Stomach (tissue), 4 donors: ENCODE measurements at regions not wholly inside any gene's neighbourhood (a gene's known extent, or its start where the extent isn't known, plus 50 kb on each side); places are given as distances from the start of the nearest gene placed in this dataset.

Experiments
- EP300 ChIP-seq: sonication (generic); formaldehyde crosslinking; IDR thresholded peaks from one replicate; pipeline ENCODE4 v1.6.1; 2017; ENCODE audit warnings: antibody characterized with exemption
- POLR2A ChIP-seq, 4 donors: fragments of 450-650 bp; IDR thresholded peaks; one replicate each; pipeline ENCODE4 v1.6.1; 2016; ENCODE audit warnings: antibody characterized with exemption in 4 of 4, control low read depth in 2 of 4, mild to moderate bottlenecking in 1 of 4, moderate library complexity in 1 of 4
- POLR2AphosphoS5 ChIP-seq, 3 donors: sonication (generic); formaldehyde crosslinking; IDR thresholded peaks; one replicate each; pipeline ENCODE4 v1.6.1; 2016; ENCODE audit warnings: antibody characterized with exemption in 3 of 3
- TF ChIP-seq, protein P1 (sequence below), 7 experiments: fragments of 450-650 bp in 4 of 7; fragments of 200-600 bp in 3 of 7; sonication (generic) in 3 of 7; IDR thresholded peaks; one replicate each; pipeline ENCODE4 v1.5.1; 2016 to 2019; ENCODE audit warnings: antibody characterized with exemption in 7 of 7, control low read depth in 2 of 7, mild to moderate bottlenecking in 1 of 7

DNA sequence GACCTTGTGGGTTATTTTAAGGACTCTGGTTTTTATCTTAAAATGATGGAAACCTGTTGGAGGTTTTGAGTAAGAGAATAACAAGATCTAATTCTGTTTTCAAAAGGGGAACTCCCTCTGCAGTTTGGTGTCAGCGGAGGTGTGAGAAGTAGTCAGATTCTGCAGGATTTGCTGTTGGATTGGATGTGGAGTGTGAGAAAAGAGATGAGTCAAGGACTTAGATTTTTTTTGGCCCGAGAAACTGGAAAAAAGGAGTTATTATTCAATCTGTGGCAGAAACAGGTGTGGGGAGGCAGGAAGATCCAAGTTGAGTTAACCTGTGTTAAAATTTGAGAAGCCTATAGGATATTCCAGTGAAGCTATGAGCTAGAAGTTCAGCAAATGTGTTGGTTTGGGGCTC is 337.2 kb upstream of the FANCL start:
- TF ChIP-seq POLR2A (IDR thresholded peaks at IDR 0.05) (no peak), POLR2AphosphoS5 (IDR thresholded peaks at IDR 0.05) (no peak), EP300 (no peak)
- TF ChIP-seq, protein P1, sequence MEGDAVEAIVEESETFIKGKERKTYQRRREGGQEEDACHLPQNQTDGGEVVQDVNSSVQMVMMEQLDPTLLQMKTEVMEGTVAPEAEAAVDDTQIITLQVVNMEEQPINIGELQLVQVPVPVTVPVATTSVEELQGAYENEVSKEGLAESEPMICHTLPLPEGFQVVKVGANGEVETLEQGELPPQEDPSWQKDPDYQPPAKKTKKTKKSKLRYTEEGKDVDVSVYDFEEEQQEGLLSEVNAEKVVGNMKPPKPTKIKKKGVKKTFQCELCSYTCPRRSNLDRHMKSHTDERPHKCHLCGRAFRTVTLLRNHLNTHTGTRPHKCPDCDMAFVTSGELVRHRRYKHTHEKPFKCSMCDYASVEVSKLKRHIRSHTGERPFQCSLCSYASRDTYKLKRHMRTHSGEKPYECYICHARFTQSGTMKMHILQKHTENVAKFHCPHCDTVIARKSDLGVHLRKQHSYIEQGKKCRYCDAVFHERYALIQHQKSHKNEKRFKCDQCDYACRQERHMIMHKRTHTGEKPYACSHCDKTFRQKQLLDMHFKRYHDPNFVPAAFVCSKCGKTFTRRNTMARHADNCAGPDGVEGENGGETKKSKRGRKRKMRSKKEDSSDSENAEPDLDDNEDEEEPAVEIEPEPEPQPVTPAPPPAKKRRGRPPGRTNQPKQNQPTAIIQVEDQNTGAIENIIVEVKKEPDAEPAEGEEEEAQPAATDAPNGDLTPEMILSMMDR (IDR thresholded peaks at IDR 0.05), result no peak
